ENCODE measurements at regions not wholly inside any gene's neighbourhood (a gene's known extent, or its start where the extent isn't known, plus 50 kb on each side); places are given as distances from the start of the nearest gene placed in this dataset.

GRCh38 chr20:16982091-16982726 is 234.1 kb downstream of the OTOR start:
- Mint-ChIP-seq H3K4me3 (ENCODE audit: unreplicated experiment) (no peak overlapping the region), H3K36me3 (ENCODE audit: low read depth) (no peaks in the 10 kb centered on the region), H3K27ac (ENCODE audit: unreplicated experiment) (no peak overlapping the region), H3K9me3 (ENCODE audit: low read depth) (peaks cover 7% of the 10 kb centered on the region), H3K27me3 (ENCODE audit: low read depth) (peaks cover 9% of the 10 kb centered on the region), H3K4me1 (ENCODE audit: low read depth) (no peaks in the 10 kb centered on the region)
- no peak for DNase-seq (ENCODE audit: low spot score)
- TF ChIP-seq CTCF (IDR thresholded peaks at IDR 0.05), result no peak

- H3K4me3 Mint-ChIP-seq (ENCODE audit: unreplicated experiment), result no peak overlapping the region
Measured at GRCh38 chr20:16984481-16984880, 236.3 kb downstream of the OTOR start.

GRCh38 chr20:17003170-17003870 is 223.5 kb upstream of the PCSK2 start:
- Mint-ChIP-seq H3K4me3 (ENCODE audit: unreplicated experiment) (no peak overlapping the region), H3K27ac (ENCODE audit: unreplicated experiment) (no peak overlapping the region), H3K4me1 (ENCODE audit: low read depth) (no peaks in the 10 kb centered on the region), H3K36me3 (ENCODE audit: low read depth) (no peaks in the 10 kb centered on the region), H3K27me3 (ENCODE audit: low read depth) (peaks cover 14% of the 10 kb centered on the region), H3K9me3 (ENCODE audit: low read depth) (no peaks in the 10 kb centered on the region)
- TF ChIP-seq CTCF (IDR thresholded peaks at IDR 0.05), result no peak
- no peak for DNase-seq (ENCODE audit: low spot score)

More at GRCh38 chr20:16984481-16984880, 236.3 kb downstream of the OTOR start:
- H3K4me1 Mint-ChIP-seq (ENCODE audit: low read depth), result no peaks in the 10 kb centered on the region
- H3K9me3 Mint-ChIP-seq (ENCODE audit: low read depth), result no peaks in the 10 kb centered on the region
- no peak for DNase-seq (ENCODE audit: low spot score)
- no peak overlapping the region for H3K27ac Mint-ChIP-seq (ENCODE audit: unreplicated experiment)
- H3K27me3 Mint-ChIP-seq (ENCODE audit: low read depth), result peaks cover 9% of the 10 kb centered on the region
- TF ChIP-seq CTCF (IDR thresholded peaks at IDR 0.05), result no peak
- H3K36me3 Mint-ChIP-seq (ENCODE audit: low read depth), result no peaks in the 10 kb centered on the region

GRCh38 chr20:17010181-17010580 is 216.7 kb upstream of the PCSK2 start:
- DNase-seq (ENCODE audit: low spot score), result no peak
- no peaks in the 10 kb centered on the region for H3K9me3 Mint-ChIP-seq (ENCODE audit: low read depth)
- H3K27me3 Mint-ChIP-seq (ENCODE audit: low read depth), result peaks cover 14% of the 10 kb centered on the region
- no peak overlapping the region for H3K4me3 Mint-ChIP-seq (ENCODE audit: unreplicated experiment)
- TF ChIP-seq CTCF (IDR thresholded peaks at IDR 0.05), result no peak
- no peak overlapping the region for H3K27ac Mint-ChIP-seq (ENCODE audit: unreplicated experiment)
- no peaks in the 10 kb centered on the region for H3K36me3 Mint-ChIP-seq (ENCODE audit: low read depth)
- no peaks in the 10 kb centered on the region for H3K4me1 Mint-ChIP-seq (ENCODE audit: low read depth)

GRCh38 chr20:17012546-17013226 is 214.2 kb upstream of the PCSK2 start:
- H3K27me3 Mint-ChIP-seq (ENCODE audit: low read depth), result peaks cover 15% of the 10 kb centered on the region
- no peak for DNase-seq (ENCODE audit: low spot score)
- no peaks in the 10 kb centered on the region for H3K36me3 Mint-ChIP-seq (ENCODE audit: low read depth)
- no peak overlapping the region for H3K27ac Mint-ChIP-seq (ENCODE audit: unreplicated experiment)
- no peaks in the 10 kb centered on the region for H3K9me3 Mint-ChIP-seq (ENCODE audit: low read depth)
- no peaks in the 10 kb centered on the region for H3K4me1 Mint-ChIP-seq (ENCODE audit: low read depth)
- no peak for TF ChIP-seq CTCF (IDR thresholded peaks at IDR 0.05)
- H3K4me3 Mint-ChIP-seq (ENCODE audit: unreplicated experiment), result no peak overlapping the region

Data from chondrocyte (in vitro differentiated cells).